T-helper 1 cell treated with Interleukin-12 subunit alpha and Interleukin-12 subunit beta and Interleukin-4 antibody, amounts not matched to agents 30 ng/mL and 1 ng/mL, for 36 hours (primary cell): ENCODE measurements at regions not wholly inside any gene's neighbourhood (a gene's known extent, or its start where the extent isn't known, plus 50 kb on each side); places are given as distances from the start of the nearest gene placed in this dataset.

ENCODE experiments used
- intact Hi-C: fragments of 100-400 bp; cut with micrococcal nuclease; formaldehyde crosslinking; loops from one replicate; pipeline ENCODE4 v1.15.1; 2024

- intact Hi-C loops: no loop called here
Measured at GRCh38 chr11:19344661-19345518, 104.1 kb upstream of the E2F8 start.

DNA sequence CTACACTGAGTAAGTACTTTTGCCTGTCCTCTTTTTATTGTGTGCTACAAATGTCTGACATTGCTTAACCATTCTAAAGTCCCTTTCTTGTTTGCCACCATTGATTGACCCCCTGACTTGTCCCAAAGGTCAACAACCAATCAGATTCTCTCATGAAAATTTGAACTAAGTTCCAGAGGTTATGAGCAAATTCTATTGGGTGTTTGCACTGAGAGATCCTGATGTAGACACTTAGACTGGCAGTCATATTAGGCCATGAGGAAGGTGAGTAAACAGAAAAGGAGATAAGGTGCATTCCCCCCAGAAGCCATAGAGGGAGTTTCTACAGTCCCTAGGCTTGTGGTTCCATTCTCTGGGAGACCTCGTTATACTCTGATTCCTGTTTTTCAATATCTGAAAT lies 101.3 kb upstream of the E2F8 start:
- intact Hi-C loops: no loop called here

- intact Hi-C loops: no loop called here
Measured at GRCh38 chr11:19338375-19338774, 97.6 kb upstream of the E2F8 start.

DNA sequence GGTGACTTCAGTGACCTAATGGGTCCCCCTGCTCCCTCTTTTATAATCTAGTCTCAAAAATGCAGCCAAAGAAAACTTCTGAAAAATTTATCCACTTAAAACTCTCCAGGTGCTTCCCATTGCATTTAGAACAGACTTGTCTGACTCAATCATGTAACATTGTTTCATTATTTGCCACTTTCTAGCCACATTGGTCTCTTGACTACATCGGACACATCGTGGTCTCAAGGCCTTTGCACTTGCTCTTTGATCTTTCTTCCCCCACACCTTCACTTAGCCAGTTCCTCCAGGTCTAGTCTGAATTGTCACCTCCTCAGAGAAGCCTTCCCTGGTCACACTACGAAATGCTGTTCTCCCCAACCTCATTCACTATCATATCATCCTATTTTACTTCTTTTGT lies 97.0 kb upstream of the E2F8 start:
- intact Hi-C loops: no loop called here

DNA sequence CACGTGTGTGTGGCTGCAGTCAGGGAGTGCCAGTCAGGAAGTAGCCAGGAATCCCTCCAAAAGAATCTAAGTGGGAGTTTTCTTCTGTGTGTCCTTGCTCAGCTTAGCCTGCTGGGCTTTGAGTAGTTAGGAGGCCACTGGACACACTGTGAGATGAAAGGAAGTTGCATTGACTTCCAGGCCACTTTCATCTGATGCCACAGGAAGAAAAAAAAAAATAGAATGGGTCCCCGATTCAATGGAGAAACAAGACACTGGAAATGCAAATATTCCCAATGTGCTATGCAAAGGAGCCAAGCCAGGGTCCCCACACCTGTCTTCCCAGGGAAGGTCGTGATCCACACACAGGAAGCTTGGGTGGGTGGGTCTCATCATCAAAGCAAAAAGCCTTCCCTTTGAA lies 95.6 kb upstream of the E2F8 start:
- intact Hi-C loops: no loop called here

DNA sequence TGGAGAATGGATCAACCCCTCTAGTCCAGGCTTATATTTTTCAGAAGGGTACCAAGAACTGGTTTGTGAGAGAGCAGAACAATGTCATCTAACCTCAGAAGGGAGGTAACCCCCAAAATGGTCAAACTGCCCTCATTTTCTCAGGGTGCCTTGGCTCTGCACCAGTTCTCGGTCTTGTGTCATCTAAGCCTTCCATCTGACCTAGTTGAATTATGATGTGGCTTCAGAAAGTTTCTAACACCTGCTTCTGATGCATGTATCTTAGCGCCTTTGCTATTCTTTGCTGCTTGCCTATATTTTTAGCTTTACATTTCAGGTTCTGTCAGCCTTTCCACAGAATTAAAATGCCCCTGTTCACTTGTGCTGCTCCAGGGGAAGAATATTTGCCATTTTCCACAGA lies 91.7 kb upstream of the E2F8 start:
- intact Hi-C loops: no loop called here

DNA sequence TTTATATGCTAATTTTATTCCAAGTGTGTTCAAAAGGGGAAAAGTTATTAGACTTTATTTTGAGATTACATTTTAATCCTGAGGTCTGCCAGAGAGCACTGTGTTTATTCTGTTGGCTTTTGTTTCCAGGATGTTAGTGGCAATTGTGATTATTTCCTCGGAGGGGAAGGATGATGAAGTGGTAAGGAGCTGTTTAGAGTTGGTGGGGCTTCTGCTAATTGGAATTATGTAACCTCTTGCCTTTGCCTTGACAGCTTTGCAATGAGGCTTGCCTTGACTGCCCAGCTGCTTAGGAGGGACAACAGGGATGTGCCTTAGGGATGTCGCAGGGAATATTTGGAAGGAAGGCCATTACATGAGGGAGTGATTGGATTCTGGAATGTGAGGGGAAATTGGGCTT lies 89.7 kb upstream of the E2F8 start:
- intact Hi-C loops: no loop called here

- intact Hi-C loops: no loop called here
Measured at GRCh38 chr11:19329970-19330369, 89.2 kb upstream of the E2F8 start.

GRCh38 chr11:19328586-19329311 lies 88.0 kb upstream of the E2F8 start:
- intact Hi-C loops: no loop called here

- intact Hi-C loops: no loop called here
Measured at GRCh38 chr11:19327280-19327679, 86.5 kb upstream of the E2F8 start.

- intact Hi-C loops: no loop called here
Measured at GRCh38 chr11:19326499-19326898, 85.8 kb upstream of the E2F8 start.

- intact Hi-C loops: no loop called here
Measured at GRCh38 chr11:19323502-19323901, 82.8 kb upstream of the E2F8 start.

- intact Hi-C loops: no loop called here
Measured at GRCh38 chr11:19321351-19321750, 80.6 kb upstream of the E2F8 start.

DNA sequence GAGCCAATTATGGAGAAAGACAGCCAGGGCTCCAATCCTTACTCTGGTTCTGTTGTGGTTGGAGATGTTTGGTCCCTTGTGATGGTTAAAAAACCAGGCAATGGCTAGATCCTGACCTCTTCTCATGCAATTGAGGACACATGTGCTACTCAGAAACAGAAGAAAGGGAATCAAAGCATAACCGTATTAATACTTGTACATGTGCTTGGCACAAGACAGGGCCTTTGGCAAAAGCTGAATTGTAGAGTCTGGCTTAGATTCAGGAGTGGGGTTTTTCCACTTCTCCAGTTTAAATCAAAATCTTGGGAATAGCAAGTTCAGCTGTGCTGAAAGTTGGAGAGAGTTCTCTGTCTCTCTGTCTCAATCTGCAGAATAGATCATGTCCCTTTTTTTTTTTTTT lies 80.1 kb upstream of the E2F8 start:
- intact Hi-C loops: no loop called here

DNA sequence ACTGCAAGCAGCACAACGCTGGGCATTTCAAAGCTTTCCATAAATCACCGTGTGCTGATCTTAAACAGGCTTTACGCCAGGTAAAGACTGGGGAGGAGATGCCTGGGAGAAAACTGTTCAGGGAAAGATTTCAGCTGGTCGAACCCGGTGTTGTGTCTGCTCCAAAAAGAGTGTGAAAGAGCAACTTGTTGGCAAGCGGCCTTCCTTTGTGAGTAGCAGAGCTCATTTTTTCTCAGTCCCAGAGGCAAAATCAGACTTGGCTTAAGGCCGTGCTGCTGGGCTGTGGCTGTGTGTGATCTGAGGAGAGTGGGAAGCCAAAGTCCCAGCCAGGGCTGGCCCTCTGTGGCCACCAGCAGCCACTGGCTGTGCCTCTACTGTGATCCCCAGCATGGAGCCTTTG lies 75.7 kb upstream of the E2F8 start:
- intact Hi-C loops: no loop called here

DNA sequence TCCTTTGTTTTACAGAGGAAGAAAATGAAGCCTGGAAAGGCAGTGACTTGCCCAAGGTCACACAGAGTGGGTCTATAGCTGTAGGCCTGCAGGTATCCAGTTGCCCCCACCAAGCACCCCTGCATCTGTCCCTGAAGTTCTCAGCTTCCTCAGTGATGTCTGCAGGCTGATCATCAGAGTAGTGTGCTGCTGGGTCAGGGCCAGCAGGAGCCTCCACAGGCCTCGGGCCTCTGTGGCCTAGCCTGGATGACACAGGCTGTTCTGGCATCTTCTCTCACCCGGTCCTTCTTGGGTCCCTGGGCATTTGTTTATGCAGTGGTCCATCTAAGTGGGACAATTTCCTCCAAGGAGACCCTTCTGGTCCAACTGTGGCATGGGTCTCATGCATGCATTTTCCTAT lies 74.8 kb upstream of the E2F8 start:
- intact Hi-C loops: no loop called here

DNA sequence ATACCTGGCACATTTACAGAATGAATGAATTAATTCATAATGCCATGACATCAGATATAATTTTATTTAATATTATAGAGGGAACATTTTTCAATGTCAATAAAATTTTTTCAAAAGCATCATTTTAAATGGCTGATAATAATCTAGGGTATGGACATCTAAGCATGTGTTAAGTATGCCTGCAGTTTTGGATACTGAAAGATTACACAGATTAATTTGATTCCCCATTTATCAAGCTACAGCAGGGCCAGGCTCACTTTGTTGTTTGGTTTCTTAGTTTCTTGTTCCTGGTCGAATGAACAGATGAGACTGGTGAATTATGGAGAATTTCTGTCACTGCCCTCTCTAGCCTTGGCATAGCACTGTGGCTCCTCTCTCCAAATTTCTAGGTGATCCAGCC lies 72.4 kb upstream of the E2F8 start:
- intact Hi-C loops: no loop called here

DNA sequence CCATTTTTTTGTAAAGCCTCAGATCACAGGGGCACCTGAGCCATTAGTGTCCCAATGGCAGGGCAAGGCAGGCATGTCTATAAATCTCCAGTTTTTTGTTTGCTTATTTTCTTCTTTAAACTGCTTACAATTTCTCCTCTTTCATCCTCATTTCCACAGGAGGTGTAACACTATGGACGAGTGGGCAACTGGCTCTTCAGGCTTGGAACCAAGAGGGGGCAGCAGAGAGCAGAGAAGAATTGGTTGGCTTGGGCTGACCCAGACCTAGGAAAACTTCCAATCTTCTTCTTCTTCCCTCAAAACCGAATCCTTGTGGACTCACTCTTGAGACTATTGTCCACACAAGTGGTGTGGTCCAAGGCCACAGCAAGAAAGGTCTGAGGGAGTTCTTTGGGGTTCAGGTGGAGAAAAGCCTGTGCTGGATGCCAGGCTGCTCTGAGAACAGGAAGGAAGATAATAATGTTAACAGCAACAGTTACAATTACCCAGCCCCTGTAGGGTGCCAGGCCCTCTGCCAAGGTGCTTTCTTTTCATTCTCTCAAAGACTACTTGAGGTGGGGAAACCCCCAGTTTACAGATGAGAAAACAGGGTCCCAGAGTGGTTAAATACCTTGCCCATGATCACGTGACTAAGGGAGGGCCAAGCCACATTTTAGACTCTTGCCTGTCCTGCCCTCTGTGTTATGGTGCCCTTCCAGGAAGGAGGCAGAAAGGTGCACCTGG lies 70.7 kb upstream of the E2F8 start:
- intact Hi-C loops: loop anchor here (1.0 kb wide), 1 partner anchor 242 kb away; no protein-coding TSS in a partner anchor

- intact Hi-C loops: no loop called here
Measured at GRCh38 chr11:19307498-19307897, 66.8 kb upstream of the E2F8 start.

DNA sequence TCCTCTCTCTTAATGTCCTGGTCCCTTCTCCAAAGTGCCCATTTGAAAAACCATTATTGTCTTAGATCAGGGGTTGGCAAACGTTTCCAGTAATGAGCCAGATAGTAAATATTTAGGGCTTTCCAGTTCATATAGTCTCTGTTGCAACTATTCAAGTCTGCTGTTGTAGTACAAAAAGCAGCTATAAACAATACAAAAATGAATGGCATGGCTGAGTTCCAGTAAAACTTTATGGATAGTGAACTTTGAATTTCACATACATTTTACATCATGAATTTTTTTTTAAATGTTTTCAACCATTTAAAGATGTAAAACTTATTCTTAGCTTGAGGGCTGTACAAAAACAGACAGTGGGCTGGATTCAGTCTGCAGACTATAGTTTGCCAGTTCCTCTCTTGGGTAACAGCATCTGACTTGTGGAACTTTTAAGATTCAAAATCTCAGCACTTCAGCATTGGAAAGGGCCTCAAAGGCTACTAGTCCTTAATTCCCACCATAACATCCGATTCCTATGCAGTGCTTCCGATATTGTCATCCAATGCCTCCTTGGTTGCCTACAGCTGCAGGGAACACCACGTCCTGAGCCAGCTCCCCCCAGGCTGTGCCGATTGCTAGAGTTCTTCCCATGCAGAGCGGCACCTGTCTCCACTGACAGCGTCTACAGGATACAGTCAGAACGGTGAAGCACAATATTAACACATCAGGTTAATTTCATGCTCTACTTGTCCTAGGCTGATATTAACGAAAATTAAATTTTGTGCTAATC lies 65.6 kb upstream of the E2F8 start:
- intact Hi-C loops: no loop called here

DNA sequence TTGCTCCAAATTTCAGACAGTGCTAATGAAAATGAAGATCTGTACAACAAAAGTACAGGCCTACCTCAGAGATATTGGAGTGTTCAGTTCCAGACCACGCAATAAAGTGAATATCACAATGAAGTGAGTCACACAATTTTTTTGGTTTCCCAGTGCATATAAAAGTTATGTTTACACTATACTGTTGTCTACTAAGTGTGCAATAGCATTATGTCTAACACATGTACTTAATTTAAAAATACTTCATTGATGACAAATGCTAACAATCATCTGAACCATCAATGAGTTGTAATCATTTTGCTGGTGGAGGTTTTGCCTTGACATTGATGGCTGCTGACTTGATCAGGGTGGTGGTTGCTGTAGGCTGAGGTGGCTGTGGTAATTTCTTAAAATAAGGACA lies 60.6 kb upstream of the E2F8 start:
- intact Hi-C loops: no loop called here
